Osteocyte (in vitro differentiated cells): ENCODE measurements at regions not wholly inside any gene's neighbourhood (a gene's known extent, or its start where the extent isn't known, plus 50 kb on each side); places are given as distances from the start of the nearest gene placed in this dataset.

Source experiments
- DNase-seq: peaks from one replicate; pipeline ENCODE4 v3.0.0; 2021; ENCODE audit warnings: mixed read lengths; ENCODE audit not compliant: unreplicated experiment; ENCODE audit errors: extremely low spot score
- H3K27ac Mint-ChIP-seq: one replicate; pipeline ENCODE4 v1.8.0; 2021; ENCODE audit warnings: mild to moderate bottlenecking, mixed read lengths; ENCODE audit not compliant: unreplicated experiment
- H3K27me3 Mint-ChIP-seq: one replicate; pipeline ENCODE4 v1.8.0; 2021; ENCODE audit warnings: mixed read lengths; ENCODE audit not compliant: unreplicated experiment
- H3K36me3 Mint-ChIP-seq: one replicate; pipeline ENCODE4 v1.8.0; 2021; ENCODE audit warnings: mixed read lengths; ENCODE audit not compliant: unreplicated experiment
- H3K4me1 Mint-ChIP-seq: one replicate; pipeline ENCODE4 v1.8.0; 2021; ENCODE audit warnings: mixed read lengths; ENCODE audit not compliant: unreplicated experiment
- H3K4me3 Mint-ChIP-seq: one replicate; pipeline ENCODE4 v1.8.0; 2021; ENCODE audit warnings: mild to moderate bottlenecking, moderate library complexity, mixed read lengths; ENCODE audit not compliant: unreplicated experiment
- H3K9me3 Mint-ChIP-seq: one replicate; pipeline ENCODE4 v1.8.0; 2021; ENCODE audit warnings: mixed read lengths; ENCODE audit not compliant: unreplicated experiment
- CTCF ChIP-seq: fragments of 200-600 bp; sonication (generic); IDR thresholded peaks from 2 replicates; pipeline ENCODE4 v1.5.0; 2021; ENCODE audit warnings: antibody characterized with exemption, mild to moderate bottlenecking, moderate library complexity

DNA sequence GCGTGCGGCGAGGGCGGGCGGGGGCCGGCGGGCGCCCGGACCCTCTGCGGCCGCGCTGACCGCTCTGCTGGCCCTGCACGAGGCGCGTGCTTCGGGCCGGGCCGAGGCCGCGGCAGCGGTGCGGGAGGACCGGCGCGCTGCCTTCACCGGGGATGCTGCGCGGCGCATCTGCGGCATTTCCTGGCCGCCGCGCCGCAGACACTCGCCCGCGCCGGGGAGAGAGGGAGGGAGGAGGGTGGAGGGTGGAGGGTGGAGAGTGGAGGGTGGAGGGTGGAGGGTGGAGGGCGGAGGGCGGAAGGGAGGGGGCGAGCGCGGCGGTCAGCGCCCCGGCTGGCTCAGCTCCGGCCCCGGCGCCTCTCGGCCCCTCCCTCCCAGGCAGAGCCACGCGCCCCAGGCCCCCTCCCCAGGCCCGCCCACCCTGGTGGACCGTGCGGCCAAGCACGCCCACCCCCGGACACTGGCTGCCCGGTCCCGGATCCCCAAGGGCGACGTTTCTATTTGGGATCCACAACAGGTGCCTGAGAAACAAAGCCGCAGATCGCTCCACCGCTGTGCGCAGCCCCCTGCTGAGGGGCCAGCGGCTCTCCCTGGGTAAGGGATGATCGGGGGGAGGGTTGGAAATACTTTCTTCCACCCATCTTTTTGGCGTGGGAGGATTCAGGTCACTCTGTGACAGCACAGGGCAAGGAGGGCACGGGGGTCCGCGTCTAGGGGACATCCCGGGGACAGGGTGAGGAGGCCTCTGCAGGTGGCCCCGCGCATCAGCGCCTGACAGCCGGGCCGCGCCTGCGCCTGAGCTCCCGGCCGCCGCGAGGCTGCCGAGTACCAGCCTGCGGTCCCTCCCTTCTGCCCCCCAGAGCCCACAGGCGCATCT, 111.2 kb upstream of the BEND6 start:
- DNase-seq, result peak; percentile 95
- Mint-ChIP-seq H3K4me3 (peak overlapping the region; percentile 97), H3K27me3 (no peaks in the 10 kb centered on the region), H3K4me1 (peaks cover 39% of the 10 kb centered on the region), H3K27ac (peak overlapping the region; percentile 74), H3K9me3 (no peaks in the 10 kb centered on the region), H3K36me3 (peaks cover 3% of the 10 kb centered on the region)
- TF ChIP-seq CTCF, result peak; percentile 79

GRCh38 chr6:56842686-56843475, 112.0 kb upstream of the BEND6 start:
- Mint-ChIP-seq H3K36me3 (peaks cover 3% of the 10 kb centered on the region), H3K4me1 (peaks cover 44% of the 10 kb centered on the region), H3K9me3 (no peaks in the 10 kb centered on the region), H3K4me3 (peak overlapping the region; percentile 97), H3K27me3 (no peaks in the 10 kb centered on the region), H3K27ac (peak overlapping the region; percentile 92)
- DNase-seq, result peak; percentile 89
- no peak for TF ChIP-seq CTCF

- DNase-seq, result no peak
- TF ChIP-seq CTCF, result no peak
- H3K4me1 Mint-ChIP-seq, result peaks cover 52% of the 10 kb centered on the region
- peak overlapping the region; percentile 92 for H3K27ac Mint-ChIP-seq
- no peaks in the 10 kb centered on the region for H3K36me3 Mint-ChIP-seq
- no peaks in the 10 kb centered on the region for H3K9me3 Mint-ChIP-seq
- H3K4me3 Mint-ChIP-seq, result peak overlapping the region; percentile 97
- no peaks in the 10 kb centered on the region for H3K27me3 Mint-ChIP-seq
These were observed 113.2 kb upstream of the BEND6 start for GRCh38 chr6:56841751-56842150.

GRCh38 chr6:56841381-56841749, 113.5 kb upstream of the BEND6 start:
- peaks cover 52% of the 10 kb centered on the region for H3K4me1 Mint-ChIP-seq
- no peak for TF ChIP-seq CTCF
- DNase-seq, result no peak
- H3K27me3 Mint-ChIP-seq, result no peaks in the 10 kb centered on the region
- H3K36me3 Mint-ChIP-seq, result no peaks in the 10 kb centered on the region
- no peaks in the 10 kb centered on the region for H3K9me3 Mint-ChIP-seq
- H3K4me3 Mint-ChIP-seq, result peak overlapping the region; percentile 97
- H3K27ac Mint-ChIP-seq, result peak overlapping the region; percentile 92
